HEK293 (cell line): ENCODE measurements at regions not wholly inside any gene's neighbourhood (a gene's known extent, or its start where the extent isn't known, plus 50 kb on each side); places are given as distances from the start of the nearest gene placed in this dataset.

ENCODE experiments used
- CTCF ChIA-PET: fragments of 350-600 bp; formaldehyde crosslinking; extraction: SDS; loops from one replicate; lab custom pipeline; 2021; ENCODE audit warnings: antibody characterized with exemption; lab: Yijun Ruan, JAX
- POLR2A ChIA-PET: fragments of 300-600 bp; formaldehyde crosslinking; extraction: SDS; loops from one replicate; lab custom pipeline; 2020; ENCODE audit warnings: antibody characterized with exemption, inconsistent platforms; lab: Yijun Ruan, JAX
- H3K27ac ChIP-seq: fragments of 200-500 bp; sonication (Bioruptor generic); 2 replicates; pipeline ENCODE4 v1.5.1; 2014; ENCODE audit warnings: low read depth, low read length, control low read depth, inconsistent platforms; ENCODE audit errors: extremely low read depth
- H3K36me3 ChIP-seq, 2 experiments: fragments of 200-500 bp in 1 of 2; sonication (Bioruptor generic) in 1 of 2; 1 replicate in 1 of 2; 2 replicates in 1 of 2; pipeline ENCODE4 v1.5.1; 2014 to 2017; ENCODE audit warnings: inconsistent platforms in 2 of 2, low read length in 2 of 2; ENCODE audit not compliant: control insufficient read depth in 2 of 2, insufficient read depth in 1 of 2
- H3K4me1 ChIP-seq: fragments of 200-500 bp; sonication (Bioruptor generic); 2 replicates; pipeline ENCODE4 v1.5.1; 2014; ENCODE audit warnings: mild to moderate bottlenecking, low read length, inconsistent platforms; ENCODE audit not compliant: control insufficient read depth, insufficient read depth
- H3K4me3 ChIP-seq: 2 replicates; pipeline ENCODE4 v1.5.1; 2011; ENCODE audit warnings: low read depth, mild to moderate bottlenecking, control low read depth, low read length, moderate library complexity
- H3K9me3 ChIP-seq: fragments of 200-500 bp; sonication (Bioruptor generic); 2 replicates; pipeline ENCODE4 v1.5.1; 2014; ENCODE audit warnings: low read depth, low read length, inconsistent platforms; ENCODE audit not compliant: control insufficient read depth, insufficient read depth
- AEBP2 ChIP-seq: fragments of 450-650 bp; formaldehyde crosslinking; IDR thresholded peaks from 2 replicates; pipeline ENCODE4 v1.5.1; 2016; ENCODE audit warnings: missing biosample characterization, missing genetic modification characterization, borderline replicate concordance
- PATZ1 ChIP-seq: fragments of 450-650 bp; formaldehyde crosslinking; IDR thresholded peaks from 2 replicates; pipeline ENCODE4 v1.5.1; 2016; ENCODE audit warnings: missing biosample characterization, missing genetic modification characterization
- SP7 ChIP-seq: fragments of 450-650 bp; formaldehyde crosslinking; IDR thresholded peaks from 2 replicates; pipeline ENCODE4 v1.5.1; 2016; ENCODE audit warnings: missing biosample characterization, missing genetic modification characterization
- ZFP37 ChIP-seq: fragments of 450-650 bp; formaldehyde crosslinking; IDR thresholded peaks from 2 replicates; pipeline ENCODE4 v1.5.1; 2016; ENCODE audit warnings: missing biosample characterization, missing genetic modification characterization
- ZNF114 ChIP-seq: fragments of 450-650 bp; formaldehyde crosslinking; IDR thresholded peaks from 2 replicates; pipeline ENCODE4 v1.5.0; 2017; ENCODE audit warnings: missing biosample characterization, missing genetic modification characterization
- ZNF132 ChIP-seq: fragments of 450-650 bp; formaldehyde crosslinking; IDR thresholded peaks from 2 replicates; pipeline ENCODE4 v1.5.1; 2017; ENCODE audit warnings: missing biosample characterization, missing genetic modification characterization, borderline replicate concordance
- ZNF184 ChIP-seq: fragments of 450-650 bp; IDR thresholded peaks from 2 replicates; pipeline ENCODE4 v1.5.1; 2018; ENCODE audit warnings: missing biosample characterization, mild to moderate bottlenecking, missing genetic modification characterization
- ZNF274 ChIP-seq, 2 experiments: fragments of 200-500 bp in 1 of 2; fragments of 450-650 bp in 1 of 2; sonication (Bioruptor generic) in 1 of 2; formaldehyde crosslinking in 1 of 2; IDR thresholded peaks; 2 replicates each; pipeline versions ENCODE4 v1.5.1 to v1.6.1; 2014 to 2016; ENCODE audit warnings: borderline replicate concordance in 1 of 2, inconsistent platforms in 1 of 2, low read length in 1 of 2, missing biosample characterization in 1 of 2, missing genetic modification characterization in 1 of 2
- ZNF302 ChIP-seq: fragments of 450-650 bp; formaldehyde crosslinking; IDR thresholded peaks from 2 replicates; pipeline ENCODE4 v1.5.1; 2016; ENCODE audit warnings: missing biosample characterization, missing genetic modification characterization, low read depth
- ZNF341 ChIP-seq: fragments of 450-650 bp; formaldehyde crosslinking; IDR thresholded peaks from 2 replicates; pipeline ENCODE4; 2016; ENCODE audit warnings: low read depth, missing biosample characterization, missing genetic modification characterization
- ZNF426 ChIP-seq: fragments of 450-650 bp; formaldehyde crosslinking; IDR thresholded peaks from 2 replicates; pipeline ENCODE4 v1.5.1; 2017; ENCODE audit warnings: missing biosample characterization, missing genetic modification characterization, mild to moderate bottlenecking, inconsistent platforms, moderate library complexity
- ZNF513 ChIP-seq: fragments of 450-650 bp; IDR thresholded peaks from 2 replicates; pipeline ENCODE4 v1.5.1; 2018; ENCODE audit warnings: missing biosample characterization, missing genetic modification characterization
- ZNF518A ChIP-seq: fragments of 450-650 bp; formaldehyde crosslinking; conservative IDR thresholded peaks from 2 replicates; pipeline ENCODE4 v1.5.1; 2016; ENCODE audit warnings: low read depth, missing biosample characterization, missing genetic modification characterization
- ZNF580 ChIP-seq: fragments of 450-650 bp; formaldehyde crosslinking; IDR thresholded peaks from 2 replicates; pipeline ENCODE4 v1.5.1; 2016; ENCODE audit warnings: missing biosample characterization, missing genetic modification characterization
- ZNF621 ChIP-seq: fragments of 450-650 bp; formaldehyde crosslinking; IDR thresholded peaks from 2 replicates; pipeline ENCODE4 v1.5.1; 2017; ENCODE audit warnings: missing biosample characterization, missing genetic modification characterization
- ZNF768 ChIP-seq: fragments of 450-650 bp; formaldehyde crosslinking; IDR thresholded peaks from 2 replicates; pipeline ENCODE4 v1.5.1; 2018; ENCODE audit warnings: missing biosample characterization, mild to moderate bottlenecking, missing genetic modification characterization
- ZNF837 ChIP-seq: fragments of 450-650 bp; formaldehyde crosslinking; IDR thresholded peaks from 2 replicates; pipeline ENCODE4 v1.5.1; 2016; ENCODE audit warnings: missing biosample characterization, missing genetic modification characterization
- ZXDB ChIP-seq: fragments of 450-650 bp; formaldehyde crosslinking; IDR thresholded peaks from 2 replicates; pipeline ENCODE4 v1.5.1; 2016; ENCODE audit warnings: missing biosample characterization, missing genetic modification characterization
- TF ChIP-seq, protein P1 (sequence below): fragments of 450-650 bp; formaldehyde crosslinking; IDR thresholded peaks from 2 replicates; pipeline ENCODE4 v1.5.1; 2016; ENCODE audit warnings: missing biosample characterization, missing genetic modification characterization, borderline replicate concordance

- CTCF ChIA-PET, result no interaction called here
- TF ChIP-seq PATZ1 (tag by site-specific recombination), result no peak
- TF ChIP-seq ZXDB (tag by site-specific recombination), result no peak
- no peak for TF ChIP-seq ZNF837 (tag by site-specific recombination)
- no peak for TF ChIP-seq ZNF513
- TF ChIP-seq ZNF302 (tag by site-specific recombination), result no peak
- no peak for TF ChIP-seq SP7 (tag by site-specific recombination)
- TF ChIP-seq ZFP37 (tag by site-specific recombination), result no peak
- no peak for TF ChIP-seq ZNF132
- TF ChIP-seq ZNF580 (tag by site-specific recombination), result no peak
- TF ChIP-seq ZNF184 (tag by site-specific recombination), result no peak
- no peak for TF ChIP-seq ZNF274 (IDR thresholded peaks at IDR 0.05; ENCODE audit: low read length)
- TF ChIP-seq ZNF274 (tag by site-specific recombination; IDR thresholded peaks at IDR 0.05; ENCODE audit: borderline replicate concordance), result no peak
- no peak for TF ChIP-seq ZNF341 (tag by site-specific recombination)
- no peak for TF ChIP-seq ZNF768 (tag by site-specific recombination)
- TF ChIP-seq ZNF621 (tag by site-specific recombination), result no peak
- TF ChIP-seq, protein P1, sequence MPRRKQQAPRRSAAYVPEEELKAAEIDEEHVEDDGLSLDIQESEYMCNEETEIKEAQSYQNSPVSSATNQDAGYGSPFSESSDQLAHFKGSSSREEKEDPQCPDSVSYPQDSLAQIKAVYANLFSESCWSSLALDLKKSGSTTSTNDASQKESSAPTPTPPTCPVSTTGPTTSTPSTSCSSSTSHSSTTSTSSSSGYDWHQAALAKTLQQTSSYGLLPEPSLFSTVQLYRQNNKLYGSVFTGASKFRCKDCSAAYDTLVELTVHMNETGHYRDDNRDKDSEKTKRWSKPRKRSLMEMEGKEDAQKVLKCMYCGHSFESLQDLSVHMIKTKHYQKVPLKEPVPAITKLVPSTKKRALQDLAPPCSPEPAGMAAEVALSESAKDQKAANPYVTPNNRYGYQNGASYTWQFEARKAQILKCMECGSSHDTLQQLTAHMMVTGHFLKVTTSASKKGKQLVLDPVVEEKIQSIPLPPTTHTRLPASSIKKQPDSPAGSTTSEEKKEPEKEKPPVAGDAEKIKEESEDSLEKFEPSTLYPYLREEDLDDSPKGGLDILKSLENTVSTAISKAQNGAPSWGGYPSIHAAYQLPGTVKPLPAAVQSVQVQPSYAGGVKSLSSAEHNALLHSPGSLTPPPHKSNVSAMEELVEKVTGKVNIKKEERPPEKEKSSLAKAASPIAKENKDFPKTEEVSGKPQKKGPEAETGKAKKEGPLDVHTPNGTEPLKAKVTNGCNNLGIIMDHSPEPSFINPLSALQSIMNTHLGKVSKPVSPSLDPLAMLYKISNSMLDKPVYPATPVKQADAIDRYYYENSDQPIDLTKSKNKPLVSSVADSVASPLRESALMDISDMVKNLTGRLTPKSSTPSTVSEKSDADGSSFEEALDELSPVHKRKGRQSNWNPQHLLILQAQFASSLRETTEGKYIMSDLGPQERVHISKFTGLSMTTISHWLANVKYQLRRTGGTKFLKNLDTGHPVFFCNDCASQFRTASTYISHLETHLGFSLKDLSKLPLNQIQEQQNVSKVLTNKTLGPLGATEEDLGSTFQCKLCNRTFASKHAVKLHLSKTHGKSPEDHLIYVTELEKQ (tag by site-specific recombination), result no peak
- TF ChIP-seq ZNF518A (tag by site-specific recombination), result no peak
- TF ChIP-seq ZNF426, result no peak
- TF ChIP-seq ZNF114, result no peak
- TF ChIP-seq AEBP2 (tag by site-specific recombination), result no peak
- TF ChIP-seq, all 188 proteins: peak for 0
- no peaks in the 10 kb centered on the region for H3K4me1 ChIP-seq
- POLR2A ChIA-PET, result no interaction called here
- H3K36me3 ChIP-seq, result no peaks in the 10 kb centered on the region
- H3K4me3 ChIP-seq, result no peak overlapping the region
- H3K9me3 ChIP-seq, result no peaks in the 10 kb centered on the region
- H3K27ac ChIP-seq, result no peak overlapping the region
Measured at GRCh38 chr16:51053775-51054174, 97.3 kb downstream of the SALL1 start.
